Kidney (tissue), 13 donors: ENCODE measurements at regions not wholly inside any gene's neighbourhood (a gene's known extent, or its start where the extent isn't known, plus 50 kb on each side); places are given as distances from the start of the nearest gene placed in this dataset.

ENCODE experiments used
- DNase-seq, 5 donors: peaks; one replicate each; pipeline ENCODE4 v3.0.0-alpha.2; 2013 to 2020
- FAIRE-seq: peaks from 2 replicates; lab custom pipeline; 2012; peaks lifted over from hg19 to GRCh38; lab: Jason Lieb, UNC
- H3K27ac ChIP-seq, 2 donors: one replicate each; pipeline ENCODE4 v1.7.0; 2013; ENCODE audit warnings: low read depth in 2 of 2, low read length in 2 of 2, inconsistent platforms in 1 of 2
- H3K27me3 ChIP-seq: one replicate; pipeline ENCODE4 v1.7.1; 2013; ENCODE audit warnings: low read length, inconsistent platforms; ENCODE audit not compliant: control insufficient read depth, insufficient read depth
- H3K36me3 ChIP-seq, 3 donors: one replicate each; pipeline versions ENCODE4 v1.7.0 to v1.7.1; 2013; ENCODE audit warnings: low read length in 3 of 3, control low read depth in 1 of 3, inconsistent platforms in 1 of 3; ENCODE audit not compliant: insufficient read depth in 3 of 3, control insufficient read depth in 2 of 3
- H3K4me1 ChIP-seq, 3 donors: one replicate each; pipeline versions ENCODE4 v1.7.0 to v1.7.1; 2013; ENCODE audit warnings: low read length in 3 of 3, inconsistent platforms in 1 of 3, low read depth in 1 of 3; ENCODE audit not compliant: control insufficient read depth in 2 of 3, insufficient read depth in 2 of 3
- H3K4me3 ChIP-seq, 3 donors: one replicate each; pipeline versions ENCODE4 v1.7.0 to v1.8.1; 2013; ENCODE audit warnings: low read length in 3 of 3, control low read depth in 1 of 3, inconsistent platforms in 1 of 3
- H3K9ac ChIP-seq, 3 donors: one replicate each; pipeline versions ENCODE4 v1.7.0 to v1.7.1; 2013; ENCODE audit warnings: low read length in 3 of 3, control low read depth in 1 of 3, inconsistent platforms in 1 of 3
- H3K9me3 ChIP-seq, 3 donors: one replicate each; pipeline versions ENCODE4 v1.7.0 to v1.7.1; 2013; ENCODE audit warnings: low read length in 3 of 3, control low read depth in 1 of 3, inconsistent platforms in 1 of 3; ENCODE audit not compliant: control insufficient read depth in 2 of 3, insufficient read depth in 1 of 3
- intact Hi-C: fragments of 100-400 bp; cut with DNase I; formaldehyde crosslinking; loops from one replicate; pipeline ENCODE4 v1.11.1; 2022
- TF ChIP-seq, protein P1 (sequence below): IDR thresholded peaks from 3 replicates; pipeline ENCODE4 v1.5.1; 2012; ENCODE audit warnings: mild to moderate bottlenecking, moderate library complexity, borderline replicate concordance; ENCODE audit not compliant: insufficient read depth; ENCODE audit errors: extremely low read depth
- donor health status: control.
- donor health status: control.
- donor health status: control.
- donor health status: control.
- donor health status: control.
- donor health status: DM: yes; HTN: yes; CAD: no.
- donor health status: Normal renal cell carcinoma (clear cell type).

DNA sequence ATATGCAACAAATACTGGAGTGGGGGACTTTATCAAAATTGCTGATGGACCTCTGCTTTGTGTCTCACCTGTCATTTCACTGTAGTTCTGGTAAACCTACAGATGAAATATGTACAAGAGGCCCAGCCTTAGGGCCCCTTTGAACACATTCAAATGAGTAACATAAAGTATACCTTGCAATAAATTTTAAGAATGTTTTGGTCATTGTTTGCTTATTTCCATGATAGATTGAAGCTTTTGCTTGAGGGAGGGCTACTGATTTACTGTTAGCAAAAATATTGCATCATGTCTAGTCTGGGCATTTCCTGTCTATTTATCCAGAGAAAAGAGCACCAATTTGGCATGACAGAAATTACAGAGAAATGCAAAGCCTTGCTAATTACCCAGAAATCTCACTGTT is 705.5 kb upstream of the PCDH9 start:
- intact Hi-C loops = no loop called here
- H3K36me3 ChIP-seq = no peaks in the 10 kb centered on the region
- no peak overlapping the region for H3K4me3 ChIP-seq
- H3K27me3 ChIP-seq = no peaks in the 10 kb centered on the region
- TF ChIP-seq, protein P1, sequence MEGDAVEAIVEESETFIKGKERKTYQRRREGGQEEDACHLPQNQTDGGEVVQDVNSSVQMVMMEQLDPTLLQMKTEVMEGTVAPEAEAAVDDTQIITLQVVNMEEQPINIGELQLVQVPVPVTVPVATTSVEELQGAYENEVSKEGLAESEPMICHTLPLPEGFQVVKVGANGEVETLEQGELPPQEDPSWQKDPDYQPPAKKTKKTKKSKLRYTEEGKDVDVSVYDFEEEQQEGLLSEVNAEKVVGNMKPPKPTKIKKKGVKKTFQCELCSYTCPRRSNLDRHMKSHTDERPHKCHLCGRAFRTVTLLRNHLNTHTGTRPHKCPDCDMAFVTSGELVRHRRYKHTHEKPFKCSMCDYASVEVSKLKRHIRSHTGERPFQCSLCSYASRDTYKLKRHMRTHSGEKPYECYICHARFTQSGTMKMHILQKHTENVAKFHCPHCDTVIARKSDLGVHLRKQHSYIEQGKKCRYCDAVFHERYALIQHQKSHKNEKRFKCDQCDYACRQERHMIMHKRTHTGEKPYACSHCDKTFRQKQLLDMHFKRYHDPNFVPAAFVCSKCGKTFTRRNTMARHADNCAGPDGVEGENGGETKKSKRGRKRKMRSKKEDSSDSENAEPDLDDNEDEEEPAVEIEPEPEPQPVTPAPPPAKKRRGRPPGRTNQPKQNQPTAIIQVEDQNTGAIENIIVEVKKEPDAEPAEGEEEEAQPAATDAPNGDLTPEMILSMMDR = no peak
- H3K9ac ChIP-seq = no peak overlapping the region
- H3K27ac ChIP-seq = no peak overlapping the region
- H3K9me3 ChIP-seq = no peaks in the 10 kb centered on the region
- no peaks in the 10 kb centered on the region for H3K4me1 ChIP-seq
- DNase-seq = no peak
- FAIRE-seq = no peak

DNA sequence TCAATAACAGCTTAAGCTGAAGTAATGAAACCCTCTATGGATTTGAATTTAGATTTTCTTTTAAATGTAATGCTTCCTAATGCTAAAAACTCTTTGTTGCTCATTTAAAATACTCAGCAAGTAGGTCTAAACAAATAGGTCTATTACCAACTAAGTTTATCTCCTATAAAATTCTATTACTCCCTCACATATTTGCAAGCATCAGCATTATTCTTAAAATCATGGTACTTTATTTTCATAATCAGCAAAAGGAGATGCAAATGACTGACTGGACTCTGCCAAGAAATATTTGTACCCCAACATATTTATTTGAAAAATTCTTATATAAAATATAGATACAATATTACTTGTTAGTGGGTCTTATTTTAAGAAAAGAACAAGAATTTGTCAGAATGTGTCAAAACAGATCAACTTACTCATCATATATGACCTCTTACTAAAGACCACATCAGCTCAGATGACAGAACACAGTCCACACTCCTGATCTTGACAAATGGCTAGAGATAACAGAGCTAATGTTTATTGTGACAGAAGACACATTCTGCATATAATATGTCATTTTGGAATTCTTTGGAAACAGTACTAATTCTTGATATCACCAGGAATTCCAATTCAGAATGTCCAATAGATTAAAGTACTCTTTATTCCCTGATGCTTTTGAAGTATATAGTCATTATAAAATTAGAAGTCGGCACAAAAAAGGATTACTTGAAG is 704.6 kb upstream of the PCDH9 start:
- FAIRE-seq = no peak
- H3K27me3 ChIP-seq = no peaks in the 10 kb centered on the region
- no peak for DNase-seq

DNA sequence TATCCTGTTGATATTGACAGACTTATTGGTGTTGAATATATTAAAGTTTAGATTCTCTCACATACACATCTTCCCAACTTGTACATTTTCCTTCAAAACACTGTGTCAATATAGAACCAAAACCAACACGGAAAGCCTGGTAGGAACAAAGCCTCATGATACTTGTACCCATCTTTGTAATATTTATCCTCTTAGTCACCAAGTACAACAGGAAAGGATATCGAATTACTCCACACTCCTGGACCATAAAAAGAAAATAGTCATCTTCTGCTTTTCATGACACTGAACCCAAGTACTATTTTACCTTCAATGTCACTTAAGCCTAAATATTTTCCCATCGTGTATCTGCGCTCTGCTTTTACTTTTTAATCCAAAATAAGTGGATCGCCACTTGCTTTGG is 702.9 kb upstream of the PCDH9 start:
- Histone ChIP-seq H3K36me3 (no peaks in the 10 kb centered on the region), H3K9me3 (no peaks in the 10 kb centered on the region), H3K27ac (no peak overlapping the region), H3K4me1 (no peaks in the 10 kb centered on the region), H3K4me3 (no peak overlapping the region), H3K27me3 (no peaks in the 10 kb centered on the region), H3K9ac (no peak overlapping the region)
- no peak for DNase-seq
- no peak for FAIRE-seq
- intact Hi-C loops = no loop called here
- TF ChIP-seq, protein P1 = no peak

More for the DNA sequence above, 704.6 kb upstream of the PCDH9 start:
- H3K9ac ChIP-seq = no peak overlapping the region
- no peak overlapping the region for H3K27ac ChIP-seq
- TF ChIP-seq, protein P1 = no peak
- H3K4me3 ChIP-seq = no peak overlapping the region
- H3K4me1 ChIP-seq = no peaks in the 10 kb centered on the region
- intact Hi-C loops = no loop called here
- no peaks in the 10 kb centered on the region for H3K9me3 ChIP-seq
- no peaks in the 10 kb centered on the region for H3K36me3 ChIP-seq
